ENCODE measurements at regions not wholly inside any gene's neighbourhood (a gene's known extent, or its start where the extent isn't known, plus 50 kb on each side); places are given as distances from the start of the nearest gene placed in this dataset.

DNA sequence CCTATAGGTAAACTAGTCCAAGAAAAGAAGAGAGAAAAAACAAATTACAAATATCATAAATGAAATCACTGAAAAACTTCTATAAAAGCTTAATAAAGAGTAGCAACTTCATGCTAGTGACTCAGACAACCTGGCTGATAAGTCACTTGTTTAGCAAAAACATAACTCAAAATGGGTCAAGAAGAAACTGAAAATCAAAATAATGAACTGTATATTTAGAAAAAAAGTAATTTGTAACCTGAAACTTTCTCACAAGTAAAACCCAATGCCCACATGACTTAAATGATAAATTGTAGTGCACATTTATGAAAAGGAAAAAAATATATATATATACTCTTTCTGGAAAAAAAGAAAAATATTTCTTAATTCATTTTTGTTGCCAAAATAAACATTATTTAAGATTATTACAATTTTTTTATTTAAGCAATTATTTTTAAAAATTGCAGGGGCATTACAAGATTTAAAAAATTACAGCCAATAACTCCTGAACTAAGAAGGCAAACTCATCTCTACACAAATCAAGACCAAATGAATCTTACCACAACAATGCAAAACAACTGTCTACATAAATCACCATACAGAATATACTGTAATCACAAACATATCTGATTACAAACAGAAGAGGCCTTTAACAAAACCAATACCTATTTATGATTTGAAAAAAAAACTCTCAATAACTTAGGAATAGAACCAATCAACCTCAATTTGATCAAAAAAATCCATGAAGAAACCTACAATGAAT, 406.3 kb downstream of the CDH7 start:
- TF ChIP-seq, protein P1, sequence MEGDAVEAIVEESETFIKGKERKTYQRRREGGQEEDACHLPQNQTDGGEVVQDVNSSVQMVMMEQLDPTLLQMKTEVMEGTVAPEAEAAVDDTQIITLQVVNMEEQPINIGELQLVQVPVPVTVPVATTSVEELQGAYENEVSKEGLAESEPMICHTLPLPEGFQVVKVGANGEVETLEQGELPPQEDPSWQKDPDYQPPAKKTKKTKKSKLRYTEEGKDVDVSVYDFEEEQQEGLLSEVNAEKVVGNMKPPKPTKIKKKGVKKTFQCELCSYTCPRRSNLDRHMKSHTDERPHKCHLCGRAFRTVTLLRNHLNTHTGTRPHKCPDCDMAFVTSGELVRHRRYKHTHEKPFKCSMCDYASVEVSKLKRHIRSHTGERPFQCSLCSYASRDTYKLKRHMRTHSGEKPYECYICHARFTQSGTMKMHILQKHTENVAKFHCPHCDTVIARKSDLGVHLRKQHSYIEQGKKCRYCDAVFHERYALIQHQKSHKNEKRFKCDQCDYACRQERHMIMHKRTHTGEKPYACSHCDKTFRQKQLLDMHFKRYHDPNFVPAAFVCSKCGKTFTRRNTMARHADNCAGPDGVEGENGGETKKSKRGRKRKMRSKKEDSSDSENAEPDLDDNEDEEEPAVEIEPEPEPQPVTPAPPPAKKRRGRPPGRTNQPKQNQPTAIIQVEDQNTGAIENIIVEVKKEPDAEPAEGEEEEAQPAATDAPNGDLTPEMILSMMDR (IDR thresholded peaks at IDR 0.05; ENCODE audit: low read depth, low read length): no peak
- TF ChIP-seq, protein P2, sequence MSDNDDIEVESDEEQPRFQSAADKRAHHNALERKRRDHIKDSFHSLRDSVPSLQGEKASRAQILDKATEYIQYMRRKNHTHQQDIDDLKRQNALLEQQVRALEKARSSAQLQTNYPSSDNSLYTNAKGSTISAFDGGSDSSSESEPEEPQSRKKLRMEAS (IDR thresholded peaks at IDR 0.05; ENCODE audit: low read depth, low read length): no peak
- TF ChIP-seq POLR2A (IDR thresholded peaks at IDR 0.05; ENCODE audit: extremely low read depth, insufficient read length): no peak
- no peak for TF ChIP-seq MYC (IDR thresholded peaks at IDR 0.05; ENCODE audit: low read depth, low read length)

Measured in NB4 (cell line).